ENCODE measurements at regions not wholly inside any gene's neighbourhood (a gene's known extent, or its start where the extent isn't known, plus 50 kb on each side); places are given as distances from the start of the nearest gene placed in this dataset.
"Not testable (repeated sequence)": the region's sequence is repeated elsewhere in the genome, so short reads cannot be mapped to it uniquely, and the experiment has no call there.

DNA sequence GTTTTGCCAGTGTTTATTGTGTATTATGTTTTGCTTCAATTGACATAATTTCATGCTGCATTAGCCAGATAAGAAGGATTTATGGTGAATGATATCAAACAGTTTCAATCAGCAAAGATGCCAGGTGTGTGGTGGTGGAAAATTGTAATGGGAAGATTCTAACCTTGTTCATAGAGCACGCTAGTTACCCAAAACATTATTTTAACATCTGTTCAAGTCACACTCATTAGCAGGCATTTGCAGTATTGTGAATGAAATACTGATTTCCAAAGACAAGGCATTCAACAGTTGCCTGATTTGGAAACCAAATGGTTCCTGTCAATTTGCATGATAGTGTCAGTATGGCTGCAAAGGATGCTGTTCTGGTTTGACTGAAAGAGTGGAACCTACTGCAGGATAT, 129.7 kb downstream of the EPC1 start:
- ChIA-PET POLR2A (no interaction called here), RAD21 (ENCODE audit: low non-redundant PET in 1 of 2, low total read pairs in 2 of 2, uncharacterized antibody in 2 of 2, unreplicated experiment in 2 of 2) (no interaction called here), CTCF (no interaction called here)
- ATAC-seq (no peak), DNase-seq (ENCODE audit: low read depth, low spot score) (no peak)
- H3K9me3 ChIP-seq (ENCODE audit: control insufficient read depth in 1 of 2, insufficient read depth in 1 of 2, low read depth in 1 of 2, low read length in 2 of 2), result peaks cover 0 to 5% of the 10 kb centered on the region in 2 experiments; a peak in 1 of 4 replicates
- no peaks in the 10 kb centered on the region for H3K27me3 ChIP-seq (ENCODE audit: insufficient read depth, low read length)
- TF ChIP-seq ATF3 (IDR thresholded peaks at IDR 0.05) (no peak), ELF1 (IDR thresholded peaks at IDR 0.05; ENCODE audit: borderline replicate concordance, low read depth) (no peak), ZFX (IDR thresholded peaks at IDR 0.05) (no peak), CBX3 (IDR thresholded peaks at IDR 0.05; ENCODE audit: low read depth) (no peak), YY1 (IDR thresholded peaks at IDR 0.05; ENCODE audit: extremely low read depth, insufficient replicate concordance, low read depth, low read length) (no peak), RAD21 (IDR thresholded peaks at IDR 0.05; ENCODE audit: low read depth) (no peak), EZH2phosphoT487 (IDR thresholded peaks at IDR 0.05; ENCODE audit: borderline replicate concordance) (no peak), JUND (IDR thresholded peaks at IDR 0.05) (no peak), ZNF274 (IDR thresholded peaks at IDR 0.05; ENCODE audit: low read depth, low read length) (no peak)
- TF ChIP-seq, protein P1, sequence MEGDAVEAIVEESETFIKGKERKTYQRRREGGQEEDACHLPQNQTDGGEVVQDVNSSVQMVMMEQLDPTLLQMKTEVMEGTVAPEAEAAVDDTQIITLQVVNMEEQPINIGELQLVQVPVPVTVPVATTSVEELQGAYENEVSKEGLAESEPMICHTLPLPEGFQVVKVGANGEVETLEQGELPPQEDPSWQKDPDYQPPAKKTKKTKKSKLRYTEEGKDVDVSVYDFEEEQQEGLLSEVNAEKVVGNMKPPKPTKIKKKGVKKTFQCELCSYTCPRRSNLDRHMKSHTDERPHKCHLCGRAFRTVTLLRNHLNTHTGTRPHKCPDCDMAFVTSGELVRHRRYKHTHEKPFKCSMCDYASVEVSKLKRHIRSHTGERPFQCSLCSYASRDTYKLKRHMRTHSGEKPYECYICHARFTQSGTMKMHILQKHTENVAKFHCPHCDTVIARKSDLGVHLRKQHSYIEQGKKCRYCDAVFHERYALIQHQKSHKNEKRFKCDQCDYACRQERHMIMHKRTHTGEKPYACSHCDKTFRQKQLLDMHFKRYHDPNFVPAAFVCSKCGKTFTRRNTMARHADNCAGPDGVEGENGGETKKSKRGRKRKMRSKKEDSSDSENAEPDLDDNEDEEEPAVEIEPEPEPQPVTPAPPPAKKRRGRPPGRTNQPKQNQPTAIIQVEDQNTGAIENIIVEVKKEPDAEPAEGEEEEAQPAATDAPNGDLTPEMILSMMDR (IDR thresholded peaks at IDR 0.05 in 2 of 3, conservative IDR thresholded peaks at IDR 0.05 in 1 of 3; ENCODE audit: borderline replicate concordance in 1 of 3, insufficient read depth in 1 of 3, low read depth in 2 of 3, low read length in 2 of 3), result no peak
- H3K4me3 ChIP-seq (replicated peaks in 1 of 2; ENCODE audit: low read depth in 1 of 2, low read length in 2 of 2), result no peak overlapping the region
- H3K4me2 ChIP-seq (ENCODE audit: low read length), result no peak overlapping the region
- H2AFZ ChIP-seq (ENCODE audit: low read depth, low read length, poor library complexity, severe bottlenecking), result no peak overlapping the region
- no peaks in the 10 kb centered on the region for H3K36me3 ChIP-seq (ENCODE audit: control insufficient read depth in 1 of 2, insufficient read depth in 2 of 2, low read length in 2 of 2)
- no TSS peak for BruUV-seq (replicated peaks)
- H3K4me1 ChIP-seq (ENCODE audit: control insufficient read depth in 1 of 2, insufficient read depth in 2 of 2, low read length in 2 of 2), result no peaks in the 10 kb centered on the region
- H4K20me1 ChIP-seq (ENCODE audit: insufficient read depth), result no peaks in the 10 kb centered on the region
- intact Hi-C loops (cut with micrococcal nuclease), result no loop called here
- H3K79me2 ChIP-seq (ENCODE audit: insufficient read depth, low read length), result no peaks in the 10 kb centered on the region
- no peak overlapping the region for H3K9ac ChIP-seq (ENCODE audit: low read length)
- no peak overlapping the region for H3K27ac ChIP-seq (ENCODE audit: low read depth, low read length)
- no peaks in the 10 kb centered on the region for H3K9me2 ChIP-seq (ENCODE audit: insufficient read depth)

- H3K9me2 ChIP-seq (ENCODE audit: insufficient read depth); H3K4me1 ChIP-seq (ENCODE audit: control insufficient read depth in 1 of 2, insufficient read depth in 2 of 2, low read length in 2 of 2); H4K20me1 ChIP-seq (ENCODE audit: insufficient read depth); H3K9me3 ChIP-seq (ENCODE audit: control insufficient read depth in 1 of 2, insufficient read depth in 1 of 2, low read depth in 1 of 2, low read length in 2 of 2); H3K27me3 ChIP-seq (ENCODE audit: insufficient read depth, low read length); H3K27ac ChIP-seq (ENCODE audit: low read depth, low read length); H3K4me3 ChIP-seq (replicated peaks in 1 of 2; ENCODE audit: low read depth in 1 of 2, low read length in 2 of 2); RAD21 ChIA-PET (ENCODE audit: low non-redundant PET in 1 of 2, low total read pairs in 2 of 2, uncharacterized antibody in 2 of 2, unreplicated experiment in 2 of 2); H3K4me2 ChIP-seq (ENCODE audit: low read length); BruUV-seq (replicated peaks); H3K36me3 ChIP-seq (ENCODE audit: control insufficient read depth in 1 of 2, insufficient read depth in 2 of 2, low read length in 2 of 2); DNase-seq (ENCODE audit: low read depth, low spot score); H3K9ac ChIP-seq (ENCODE audit: low read length); intact Hi-C loops (cut with micrococcal nuclease); ATAC-seq; CTCF ChIA-PET; H2AFZ ChIP-seq (ENCODE audit: low read depth, low read length, poor library complexity, severe bottlenecking); H3K79me2 ChIP-seq (ENCODE audit: insufficient read depth, low read length): not testable (repeated sequence)
- POLR2A ChIA-PET, result interaction anchor here (0.6 kb wide), 1 partner anchor 156 kb away, joined by 3 read pairs; no protein-coding TSS in a partner anchor
Observed at GRCh38 chr10:32213838-32214237, 133.1 kb downstream of the EPC1 start.
